H1 (cell line): ENCODE measurements at regions not wholly inside any gene's neighbourhood (a gene's known extent, or its start where the extent isn't known, plus 50 kb on each side); places are given as distances from the start of the nearest gene placed in this dataset.

Experiments used
- CTCF ChIA-PET: fragments of 300-600 bp; sonication (Branson Sonifier 250); formaldehyde crosslinking; loops from one replicate; lab custom pipeline; 2021; ENCODE audit not compliant: partially characterized antibody; lab: Charles Lee
- POLR2A ChIA-PET: fragments of 300-600 bp; sonication (Branson Sonifier 250); formaldehyde crosslinking; loops from one replicate; lab custom pipeline; 2021; ENCODE audit warnings: inconsistent platforms; ENCODE audit not compliant: partially characterized antibody; lab: Charles Lee
- DNase-seq, 2 experiments: peaks; one replicate each; pipeline versions ENCODE4 v3.0.0 to v3.0.0-alpha.2; 2010 to 2022; ENCODE audit warnings: low spot score in 2 of 2, low read depth in 1 of 2, mixed read lengths in 1 of 2
- FAIRE-seq: peaks from 2 replicates; lab custom pipeline; 2011; peaks lifted over from hg19 to GRCh38; lab: Jason Lieb, UNC
- H2AFZ ChIP-seq: 2 replicates; pipeline ENCODE4 v1.8.1; 2012; ENCODE audit warnings: low read length, inconsistent platforms
- H2AK5ac ChIP-seq: 2 replicates; pipeline ENCODE4 v1.6.1; 2013; ENCODE audit warnings: low read depth, low read length
- H2BK120ac ChIP-seq: replicated peaks from 2 replicates; pipeline ENCODE3; 2013; ENCODE audit warnings: low read depth, low read length, inconsistent platforms
- H2BK12ac ChIP-seq: 2 replicates; pipeline ENCODE4 v1.6.1; 2013; ENCODE audit warnings: low read depth, low read length
- H2BK15ac ChIP-seq: 2 replicates; pipeline ENCODE4 v1.6.1; 2013; ENCODE audit warnings: low read length
- H2BK20ac ChIP-seq: 2 replicates; pipeline ENCODE4 v1.6.1; 2013; ENCODE audit warnings: low read length
- H2BK5ac ChIP-seq: 2 replicates; pipeline ENCODE4 v1.6.1; 2013; ENCODE audit warnings: low read depth, low read length
- H3K14ac ChIP-seq: 2 replicates; pipeline ENCODE4 v1.6.1; 2013; ENCODE audit warnings: inconsistent platforms; ENCODE audit not compliant: insufficient read length
- H3K18ac ChIP-seq: 2 replicates; pipeline ENCODE4 v1.6.1; 2013; ENCODE audit warnings: low read length; ENCODE audit errors: extremely low read depth
- H3K23ac ChIP-seq: 2 replicates; pipeline ENCODE4 v1.6.1; 2013; ENCODE audit warnings: inconsistent platforms; ENCODE audit not compliant: insufficient read length
- H3K23me2 ChIP-seq: 2 replicates; pipeline ENCODE4 v1.6.1; 2013; ENCODE audit warnings: low read depth, low read length
- H3K27ac ChIP-seq: 2 replicates; pipeline ENCODE4 v1.6.1; 2011; ENCODE audit warnings: low read depth, low read length, inconsistent platforms
- H3K27me3 ChIP-seq, 4 experiments: replicated peaks in 1 of 4; 1 replicate in 1 of 4; 2 replicates in 3 of 4; pipeline versions ENCODE4 v1.6.1 to v1.8.1; 2011 to 2013; ENCODE audit warnings: low read length in 3 of 4, mild to moderate bottlenecking in 3 of 4, inconsistent platforms in 2 of 4, mixed read lengths in 2 of 4, moderate library complexity in 1 of 4; ENCODE audit not compliant: control insufficient read depth in 3 of 4, insufficient read depth in 3 of 4; ENCODE audit errors: extremely low read depth in 1 of 4
- H3K36me3 ChIP-seq, 4 experiments: 2 replicates each; pipeline versions ENCODE4 v1.6.1 to v1.8.1; 2011 to 2013; ENCODE audit warnings: mild to moderate bottlenecking in 4 of 4, low read length in 3 of 4, moderate library complexity in 2 of 4, control low read depth in 1 of 4, inconsistent platforms in 1 of 4; ENCODE audit not compliant: insufficient read depth in 4 of 4, control insufficient read depth in 2 of 4
- H3K4ac ChIP-seq: replicated peaks from 2 replicates; pipeline ENCODE3; 2013; ENCODE audit warnings: low read length, low read depth, mixed read lengths, inconsistent platforms; ENCODE audit not compliant: insufficient read length
- H3K4me1 ChIP-seq, 4 experiments: replicated peaks in 1 of 4; 1 replicate in 1 of 4; 2 replicates in 3 of 4; pipeline versions ENCODE4 v1.6.1 to v1.8.1; 2011 to 2013; ENCODE audit warnings: low read length in 3 of 4, inconsistent platforms in 2 of 4, mixed read lengths in 1 of 4; ENCODE audit not compliant: insufficient read depth in 4 of 4, control insufficient read depth in 3 of 4
- H3K4me2 ChIP-seq, 2 experiments: 2 replicates each; pipeline versions ENCODE4 v1.6.1 to v1.8.1; 2011 to 2013; ENCODE audit warnings: low read depth in 2 of 2, low read length in 2 of 2, control low read depth in 1 of 2, inconsistent platforms in 1 of 2, mild to moderate bottlenecking in 1 of 2; ENCODE audit not compliant: insufficient read depth in 1 of 2
- H3K4me3 ChIP-seq, 4 experiments: fragments of 200-600, 300-600 bp in 1 of 4; sonication (generic), shearing (Covaris generic), sonication (Bioruptor Twin) in 1 of 4; 2 replicates each; pipeline versions ENCODE4 v1.5.1 to v1.8.1; 2011 to 2016; ENCODE audit warnings: low read length in 4 of 4, low read depth in 3 of 4, control low read depth in 2 of 4, inconsistent platforms in 2 of 4, mild to moderate bottlenecking in 2 of 4, mixed read lengths in 1 of 4, moderate library complexity in 1 of 4; ENCODE audit not compliant: insufficient read depth in 2 of 4; ENCODE audit errors: extremely low read depth in 1 of 4
- H3K56ac ChIP-seq: replicated peaks from 2 replicates; pipeline ENCODE3; 2013; ENCODE audit warnings: low read depth, mild to moderate bottlenecking, mixed read lengths, low read length, inconsistent platforms; ENCODE audit not compliant: insufficient read length
- H3K79me1 ChIP-seq: 2 replicates; pipeline ENCODE4 v1.6.1; 2013; ENCODE audit warnings: low read depth, low read length, control low read depth
- H3K79me2 ChIP-seq, 2 experiments: 2 replicates each; pipeline versions ENCODE4 v1.6.1 to v1.8.1; 2012 to 2013; ENCODE audit warnings: low read length in 2 of 2, mild to moderate bottlenecking in 2 of 2, inconsistent platforms in 1 of 2; ENCODE audit not compliant: insufficient read depth in 2 of 2, control insufficient read depth in 1 of 2
- H3K9ac ChIP-seq, 4 experiments: replicated peaks in 1 of 4; 1 replicate in 1 of 4; 2 replicates in 3 of 4; pipeline versions ENCODE4 v1.6.1 to v1.8.1; 2011 to 2013; ENCODE audit warnings: low read depth in 3 of 4, low read length in 3 of 4, control low read depth in 2 of 4, mild to moderate bottlenecking in 2 of 4, moderate library complexity in 2 of 4, inconsistent platforms in 1 of 4; ENCODE audit errors: extremely low read depth in 1 of 4
- H3K9me3 ChIP-seq, 2 experiments: 2 replicates each; pipeline versions ENCODE4 v1.6.1 to v1.8.1; 2012 to 2013; ENCODE audit warnings: mild to moderate bottlenecking in 2 of 2, moderate library complexity in 2 of 2, control low read depth in 1 of 2, inconsistent platforms in 1 of 2, low read depth in 1 of 2, low read length in 1 of 2, mixed read lengths in 1 of 2; ENCODE audit not compliant: insufficient read depth in 2 of 2
- H4K20me1 ChIP-seq, 2 experiments: replicated peaks in 1 of 2; 2 replicates each; pipeline versions ENCODE3 to v1.8.1; 2011 to 2013; ENCODE audit warnings: inconsistent platforms in 2 of 2, low read length in 2 of 2, mild to moderate bottlenecking in 1 of 2; ENCODE audit not compliant: insufficient read depth in 2 of 2, control insufficient read depth in 1 of 2
- H4K5ac ChIP-seq: 2 replicates; pipeline ENCODE4 v1.6.1; 2013; ENCODE audit warnings: low read length, low read depth, mixed read lengths, inconsistent platforms; ENCODE audit not compliant: insufficient read length
- H4K8ac ChIP-seq: 2 replicates; pipeline ENCODE4 v1.8.0; 2013; ENCODE audit warnings: mild to moderate bottlenecking, moderate library complexity, low read length, inconsistent platforms; ENCODE audit not compliant: insufficient read depth; ENCODE audit errors: extremely low read depth
- H4K91ac ChIP-seq: replicated peaks from 2 replicates; pipeline ENCODE3; 2013; ENCODE audit warnings: low read length, mixed read lengths, inconsistent platforms; ENCODE audit not compliant: insufficient read length
- ASH2L ChIP-seq: fragments of 200-600, 300-600 bp; sonication (generic); IDR thresholded peaks from one replicate; pipeline ENCODE4 v1.7.1; 2017; ENCODE audit warnings: low read length
- BRCA1 ChIP-seq: IDR thresholded peaks from 2 replicates; pipeline ENCODE4 v1.6.1; 2012; ENCODE audit warnings: low read depth, low read length, improper control_type of control experiment
- CBX8 ChIP-seq: fragments of 300-800, 300-1000 bp; sonication (generic); IDR thresholded peaks from 2 replicates; pipeline ENCODE4 v1.7.1; 2016; ENCODE audit warnings: low read depth, low read length, borderline replicate concordance
- CTCF ChIP-seq, 3 experiments: IDR thresholded peaks; 1 replicate in 2 of 3; 2 replicates in 1 of 3; pipeline versions ENCODE4 v1.5.1 to v1.6.1; 2011; ENCODE audit warnings: low read length in 3 of 3, mild to moderate bottlenecking in 3 of 3, inconsistent platforms in 2 of 3, low read depth in 1 of 3, moderate library complexity in 1 of 3; ENCODE audit not compliant: insufficient read depth in 1 of 3; ENCODE audit errors: control extremely low read depth in 1 of 3
- EGR1 ChIP-seq: IDR thresholded peaks from 2 replicates; pipeline ENCODE4 v1.6.1; 2011; ENCODE audit warnings: low read depth, low read length, borderline replicate concordance
- FOSL1 ChIP-seq: IDR thresholded peaks from 2 replicates; pipeline ENCODE4 v1.6.1; 2011; ENCODE audit warnings: mild to moderate bottlenecking, low read depth, low read length, moderate library complexity; ENCODE audit not compliant: insufficient read depth
- GABPA ChIP-seq: IDR thresholded peaks from 2 replicates; pipeline ENCODE4 v1.6.1; 2011; ENCODE audit warnings: mild to moderate bottlenecking, low read length, moderate library complexity, borderline replicate concordance; ENCODE audit not compliant: insufficient read depth
- MAFK ChIP-seq: IDR thresholded peaks from 2 replicates; pipeline ENCODE4 v1.6.1; 2012; ENCODE audit warnings: low read depth, mild to moderate bottlenecking, improper control_type of control experiment, low read length
- SIRT6 ChIP-seq: IDR thresholded peaks from one replicate; pipeline ENCODE4 v1.7.1; 2012; ENCODE audit warnings: low read length, inconsistent platforms
- SP1 ChIP-seq: IDR thresholded peaks from 2 replicates; pipeline ENCODE4 v1.6.1; 2011; ENCODE audit warnings: low read depth, low read length
- TAF1 ChIP-seq: IDR thresholded peaks from 2 replicates; pipeline ENCODE4 v1.6.1; 2011; ENCODE audit warnings: mild to moderate bottlenecking, low read depth, low read length
- TEAD4 ChIP-seq: IDR thresholded peaks from 2 replicates; pipeline ENCODE4 v1.6.1; 2012; ENCODE audit warnings: low read depth, low read length, inconsistent platforms, mixed read lengths
- YY1 ChIP-seq: IDR thresholded peaks from 2 replicates; pipeline ENCODE4 v1.6.1; 2011; ENCODE audit warnings: low read depth, mild to moderate bottlenecking, low read length
- WGBS, 2 experiments: shearing (Covaris generic) in 1 of 2; methylation state at CpG; one replicate each; pipeline versions ENCODE4 v1.1.6 to v1.1.7; 2013 to 2015; ENCODE audit warnings: low lambda C conversion rate in 2 of 2, mixed read lengths in 2 of 2, inconsistent platforms in 1 of 2, low coverage in 1 of 2, missing lambda C conversion rate in 1 of 2; ENCODE audit not compliant: insufficient replicate concordance in 2 of 2, insufficient coverage in 1 of 2, insufficient read length in 1 of 2; ENCODE audit errors: extremely low coverage in 1 of 2, missing lambda C conversion rate in 1 of 2; 5-methylcytosine and 5-hydroxymethylcytosine counted together

- Histone ChIP-seq H3K79me2 (no peaks in the 10 kb centered on the region), H3K14ac (no peak overlapping the region), H4K8ac (no peak overlapping the region), H3K4me3 (no peak overlapping the region), H3K18ac (no peak overlapping the region), H2BK12ac (no peak overlapping the region), H4K5ac (no peak overlapping the region), H4K20me1 (no peaks in the 10 kb centered on the region), H2BK15ac (no peak overlapping the region), H3K27me3 (no peaks in the 10 kb centered on the region; a peak in 1 of 7 replicates), H3K9me3 (peaks cover 11 to 12% of the 10 kb centered on the region in 2 experiments; a peak in 2 of 4 replicates), H2BK20ac (no peak overlapping the region), H3K4ac (no peak overlapping the region), H3K4me1 (peaks cover 0 to 2% (median 0%) of the 10 kb centered on the region in 4 experiments; a peak in 2 of 7 replicates), H3K27ac (no peak overlapping the region), H3K56ac (no peak overlapping the region), H3K9ac (no peak overlapping the region), H3K36me3 (no peaks in the 10 kb centered on the region), H4K91ac (no peak overlapping the region), H3K79me1 (no peaks in the 10 kb centered on the region), H3K4me2 (no peak overlapping the region), H2BK5ac (no peak overlapping the region), H2AK5ac (no peak overlapping the region), H2AFZ (no peak overlapping the region), H3K23me2 (no peaks in the 10 kb centered on the region), H3K23ac (no peak overlapping the region), H2BK120ac (no peak overlapping the region)
- DNase-seq (no peak), FAIRE-seq (no peak)
- ChIA-PET POLR2A (interaction anchor here (0.5 to 0.6 kb wide), 2 partner anchors 88 to 253 kb away, joined by 3 to 4 read pairs; no protein-coding TSS in a partner anchor), CTCF (interaction anchor here (0.6 to 1.0 kb wide), 4 partner anchors 18 to 322 kb away, joined by 3 read pairs; no protein-coding TSS in a partner anchor)
- WGBS, 2 experiments: 95% methylated on average over 7 of the region's 7 CpGs; no CpG with 5 or more reads in 1 of the 2 experiments
- TF ChIP-seq TAF1 (no peak), FOSL1 (no peak), BRCA1 (no peak), CBX8 (no peak), SP1 (no peak), TEAD4 (no peak), EGR1 (no peak), GABPA (no peak), MAFK (no peak), YY1 (no peak), SIRT6 (no peak), ASH2L (no peak), CTCF (IDR thresholded peaks at IDR 0.05; ENCODE audit: control extremely low read depth in 1 of 3, insufficient read depth in 1 of 3, low read depth in 1 of 3, low read length in 3 of 3) (no peak)
These were observed 155.8 kb upstream of the AFDN start for GRCh38 chr6:167670938-167671338.
